PFSK-1 (cell line): ENCODE measurements at regions not wholly inside any gene's neighbourhood (a gene's known extent, or its start where the extent isn't known, plus 50 kb on each side); places are given as distances from the start of the nearest gene placed in this dataset.

Experiments used
- POLR2AphosphoS5 ChIP-seq: IDR thresholded peaks from 2 replicates; pipeline ENCODE4 v1.6.1; 2012; ENCODE audit warnings: low read depth, mild to moderate bottlenecking, control low read depth, low read length, moderate library complexity
- TAF1 ChIP-seq: IDR thresholded peaks from 2 replicates; pipeline ENCODE4 v1.6.1; 2012; ENCODE audit warnings: low read length, control low read depth, borderline replicate concordance; ENCODE audit not compliant: insufficient read depth

DNA sequence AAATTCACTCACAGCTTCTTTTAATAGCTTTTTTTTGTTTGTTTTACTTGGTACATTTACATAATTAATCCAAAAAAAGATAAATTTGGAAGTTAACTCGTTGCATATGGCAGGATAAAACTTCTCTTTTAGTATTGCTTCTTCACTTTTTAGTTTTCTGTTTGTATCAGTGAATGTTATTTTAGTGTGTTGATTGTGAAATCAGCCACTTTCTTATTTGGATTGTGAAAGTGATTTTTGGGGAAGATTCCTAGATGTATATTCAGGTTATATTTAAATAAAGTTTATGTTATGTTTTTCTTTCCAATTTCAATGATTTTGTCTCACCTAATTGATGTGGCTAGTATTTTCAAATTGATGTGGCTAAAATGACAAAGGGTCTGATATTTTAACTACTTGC lies 693.9 kb upstream of the MGAT4C start:
- TF ChIP-seq POLR2AphosphoS5 (no peak), TAF1 (no peak)
